ENCODE measurements at regions not wholly inside any gene's neighbourhood (a gene's known extent, or its start where the extent isn't known, plus 50 kb on each side); places are given as distances from the start of the nearest gene placed in this dataset.

- TF ChIP-seq CTCF (IDR thresholded peaks at IDR 0.05) (no peak), ZFX (IDR thresholded peaks at IDR 0.05; ENCODE audit: borderline replicate concordance) (no peak)
- no peak overlapping the region for H3K27ac ChIP-seq
These were observed 75.5 kb downstream of the ASB1 start for GRCh38 chr2:238502088-238502810.

- no peak overlapping the region for H3K27ac ChIP-seq
- TF ChIP-seq ZFX (IDR thresholded peaks at IDR 0.05; ENCODE audit: borderline replicate concordance) = no peak
- TF ChIP-seq CTCF (IDR thresholded peaks at IDR 0.05) = no peak
These were observed 76.4 kb downstream of the ASB1 start for GRCh38 chr2:238502956-238503791.

GRCh38 chr2:238504181-238504931 lies 77.6 kb downstream of the ASB1 start:
- TF ChIP-seq CTCF (IDR thresholded peaks at IDR 0.05) (no peak), ZFX (IDR thresholded peaks at IDR 0.05; ENCODE audit: borderline replicate concordance) (no peak)
- H3K27ac ChIP-seq = no peak overlapping the region

- TF ChIP-seq ZFX (IDR thresholded peaks at IDR 0.05; ENCODE audit: borderline replicate concordance) (no peak), CTCF (IDR thresholded peaks at IDR 0.05) (no peak)
- no peak overlapping the region for H3K27ac ChIP-seq
These were observed 78.6 kb downstream of the ASB1 start for GRCh38 chr2:238505119-238505891.

- TF ChIP-seq ZFX (IDR thresholded peaks at IDR 0.05; ENCODE audit: borderline replicate concordance) = no peak
- TF ChIP-seq CTCF (IDR thresholded peaks at IDR 0.05) = no peak
- H3K27ac ChIP-seq = no peak overlapping the region
These were observed 79.2 kb downstream of the ASB1 start for GRCh38 chr2:238505892-238506280.

- TF ChIP-seq CTCF (IDR thresholded peaks at IDR 0.05) = no peak
- no peak for TF ChIP-seq ZFX (IDR thresholded peaks at IDR 0.05; ENCODE audit: borderline replicate concordance)
- no peak overlapping the region for H3K27ac ChIP-seq
These were observed 79.8 kb downstream of the ASB1 start for GRCh38 chr2:238506371-238507068.
